Trophoblast cell (in vitro differentiated cells and primary cell): ENCODE measurements at regions not wholly inside any gene's neighbourhood (a gene's known extent, or its start where the extent isn't known, plus 50 kb on each side); places are given as distances from the start of the nearest gene placed in this dataset.
"Not testable (repeated sequence)": the region's sequence is repeated elsewhere in the genome, so short reads cannot be mapped to it uniquely, and the experiment has no call there.

Source experiments
- DNase-seq, 2 donors: peaks; one replicate each; pipeline ENCODE4 v3.0.0-alpha.2; 2016
- H2AFZ ChIP-seq: 2 replicates; pipeline ENCODE4 v1.6.1; 2013; ENCODE audit warnings: low read length, moderate library complexity, mild to moderate bottlenecking; ENCODE audit not compliant: insufficient read depth, poor library complexity
- H2AK5ac ChIP-seq: 2 replicates; pipeline ENCODE4 v1.6.1; 2013; ENCODE audit warnings: mild to moderate bottlenecking, low read length
- H2BK120ac ChIP-seq: 2 replicates; pipeline ENCODE4 v1.6.1; 2013; ENCODE audit warnings: low read length, mild to moderate bottlenecking, moderate library complexity; ENCODE audit not compliant: insufficient read depth, poor library complexity
- H2BK12ac ChIP-seq: 2 replicates; pipeline ENCODE4 v1.6.1; 2013; ENCODE audit warnings: mild to moderate bottlenecking, low read length, moderate library complexity
- H2BK5ac ChIP-seq: 2 replicates; pipeline ENCODE4 v1.6.1; 2013; ENCODE audit warnings: low read length, low read depth, moderate library complexity, mild to moderate bottlenecking; ENCODE audit not compliant: poor library complexity
- H3K14ac ChIP-seq: 2 replicates; pipeline ENCODE4 v1.6.1; 2013; ENCODE audit warnings: mild to moderate bottlenecking, low read length
- H3K18ac ChIP-seq: 2 replicates; pipeline ENCODE4 v1.6.1; 2013; ENCODE audit warnings: mild to moderate bottlenecking, low read length
- H3K23ac ChIP-seq: 2 replicates; pipeline ENCODE4 v1.6.1; 2013; ENCODE audit warnings: low read length
- H3K27ac ChIP-seq: 2 replicates; pipeline ENCODE4 v1.5.1; 2013; ENCODE audit warnings: low read depth, mild to moderate bottlenecking, inconsistent platforms, low read length, moderate library complexity
- H3K27me3 ChIP-seq: 2 replicates; pipeline ENCODE4 v1.6.1; 2013; ENCODE audit warnings: inconsistent platforms, mild to moderate bottlenecking, low read length, moderate library complexity; ENCODE audit not compliant: insufficient read depth
- H3K36me3 ChIP-seq, 2 experiments: 1 replicate in 1 of 2; 2 replicates in 1 of 2; pipeline ENCODE4 v1.6.1; 2013; ENCODE audit warnings: low read length in 2 of 2, mild to moderate bottlenecking in 2 of 2, moderate library complexity in 1 of 2; ENCODE audit not compliant: insufficient read depth in 2 of 2, control insufficient read depth in 1 of 2
- H3K4ac ChIP-seq: 2 replicates; pipeline ENCODE4 v1.6.1; 2013; ENCODE audit warnings: low read depth, mild to moderate bottlenecking, low read length, moderate library complexity
- H3K4me1 ChIP-seq, 2 experiments: 1 replicate in 1 of 2; 2 replicates in 1 of 2; pipeline ENCODE4 v1.6.1; 2013; ENCODE audit warnings: low read length in 2 of 2, mild to moderate bottlenecking in 2 of 2, moderate library complexity in 1 of 2; ENCODE audit not compliant: insufficient read depth in 2 of 2, control insufficient read depth in 1 of 2
- H3K4me2 ChIP-seq: 2 replicates; pipeline ENCODE4 v1.6.1; 2013; ENCODE audit warnings: inconsistent platforms, mild to moderate bottlenecking, low read length, moderate library complexity
- H3K4me3 ChIP-seq: 2 replicates; pipeline ENCODE4 v1.5.1; 2013; ENCODE audit warnings: mild to moderate bottlenecking, low read depth, low read length, inconsistent platforms
- H3K79me1 ChIP-seq: one replicate; pipeline ENCODE4 v1.6.1; 2013; ENCODE audit warnings: low read length
- H3K79me2 ChIP-seq: 2 replicates; pipeline ENCODE4 v1.6.1; 2013; ENCODE audit warnings: low read length, mild to moderate bottlenecking; ENCODE audit not compliant: control insufficient read depth, insufficient read depth, poor library complexity
- H3K9ac ChIP-seq: 2 replicates; pipeline ENCODE4 v1.6.1; 2013; ENCODE audit warnings: mild to moderate bottlenecking, low read length
- H3K9me3 ChIP-seq: 2 replicates; pipeline ENCODE4 v1.6.1; 2013; ENCODE audit warnings: low read depth, mild to moderate bottlenecking, control low read depth, inconsistent platforms, low read length; ENCODE audit not compliant: insufficient read depth
- H4K12ac ChIP-seq: 2 replicates; pipeline ENCODE4 v1.6.1; 2013; ENCODE audit warnings: low read depth, mild to moderate bottlenecking, low read length, moderate library complexity
- H4K8ac ChIP-seq: 2 replicates; pipeline ENCODE4 v1.6.1; 2013; ENCODE audit warnings: low read depth, mild to moderate bottlenecking, low read length, moderate library complexity
- H4K91ac ChIP-seq: one replicate; pipeline ENCODE4 v1.6.1; 2013; ENCODE audit warnings: low read depth, mild to moderate bottlenecking, low read length, moderate library complexity
- WGBS: extraction: QIAGEN DNeasy Blood & Tissue Kit; methylation state at CpG from one replicate; pipeline ENCODE4 v1.1.7; 2013; ENCODE audit warnings: missing lambda C conversion rate; ENCODE audit not compliant: insufficient read length, insufficient coverage; ENCODE audit errors: extremely low coverage; 5-methylcytosine and 5-hydroxymethylcytosine counted together

GRCh38 chr7:76862241-76862640 lies 169.9 kb downstream of the SPDYE17 start:
- not testable (repeated sequence) for H2AK5ac ChIP-seq, H2AFZ ChIP-seq, H4K12ac ChIP-seq, H3K4me3 ChIP-seq, H2BK120ac ChIP-seq, H3K4ac ChIP-seq, H3K9me3 ChIP-seq, H3K79me2 ChIP-seq, H3K79me1 ChIP-seq, H4K8ac ChIP-seq, H3K27ac ChIP-seq, H3K4me1 ChIP-seq, DNase-seq, H2BK12ac ChIP-seq, H3K9ac ChIP-seq, H3K36me3 ChIP-seq, H3K14ac ChIP-seq, H3K23ac ChIP-seq, H2BK5ac ChIP-seq, H3K4me2 ChIP-seq, H4K91ac ChIP-seq, H3K18ac ChIP-seq, H3K27me3 ChIP-seq

GRCh38 chr7:76859933-76860332 lies 172.2 kb downstream of the SPDYE17 start:
- not testable (repeated sequence) for H3K36me3 ChIP-seq, H2BK12ac ChIP-seq, H3K27me3 ChIP-seq, H3K4me2 ChIP-seq, H3K9ac ChIP-seq, H2AFZ ChIP-seq, H4K8ac ChIP-seq, H3K27ac ChIP-seq, H2BK120ac ChIP-seq, DNase-seq, H3K4ac ChIP-seq, H3K79me2 ChIP-seq, H3K14ac ChIP-seq, H3K79me1 ChIP-seq, H3K23ac ChIP-seq, H2AK5ac ChIP-seq, H3K4me1 ChIP-seq, H4K12ac ChIP-seq, H3K4me3 ChIP-seq, H3K9me3 ChIP-seq, H2BK5ac ChIP-seq, H4K91ac ChIP-seq, H3K18ac ChIP-seq
- no CpG with 5 or more reads among the region's 5 CpGs for WGBS

GRCh38 chr7:76854631-76855030 lies 177.5 kb downstream of the SPDYE17 start:
- H3K9me3 ChIP-seq, H2BK5ac ChIP-seq, H3K18ac ChIP-seq, H3K79me1 ChIP-seq, DNase-seq, H3K4me2 ChIP-seq, H2AK5ac ChIP-seq, H3K36me3 ChIP-seq, H3K4me1 ChIP-seq, H3K9ac ChIP-seq, H3K27ac ChIP-seq, H2BK120ac ChIP-seq, H4K12ac ChIP-seq, H4K91ac ChIP-seq, H3K4ac ChIP-seq, H3K23ac ChIP-seq, H3K14ac ChIP-seq, H2BK12ac ChIP-seq, H3K79me2 ChIP-seq, H4K8ac ChIP-seq, H3K27me3 ChIP-seq, H3K4me3 ChIP-seq, H2AFZ ChIP-seq: not testable (repeated sequence)

GRCh38 chr7:76852787-76853584 lies 179.2 kb downstream of the SPDYE17 start:
- H3K14ac ChIP-seq, H3K9ac ChIP-seq, H2AK5ac ChIP-seq, H2AFZ ChIP-seq, H3K27me3 ChIP-seq, H3K4me2 ChIP-seq, H3K9me3 ChIP-seq, H3K4me3 ChIP-seq, H3K18ac ChIP-seq, H3K79me2 ChIP-seq, H2BK12ac ChIP-seq, H3K27ac ChIP-seq, H4K91ac ChIP-seq, H3K4me1 ChIP-seq, H3K36me3 ChIP-seq, H3K79me1 ChIP-seq, H2BK5ac ChIP-seq, H4K8ac ChIP-seq, DNase-seq, H4K12ac ChIP-seq, H2BK120ac ChIP-seq, H3K4ac ChIP-seq, H3K23ac ChIP-seq: not testable (repeated sequence)
- no CpG with 5 or more reads among the region's 6 CpGs for WGBS
